GM12872 (cell line): ENCODE measurements at regions not wholly inside any gene's neighbourhood (a gene's known extent, or its start where the extent isn't known, plus 50 kb on each side); places are given as distances from the start of the nearest gene placed in this dataset.

Experiments
- CTCF ChIP-seq: IDR thresholded peaks from 3 replicates; pipeline ENCODE4 v1.5.1; 2011; ENCODE audit warnings: low read depth, mild to moderate bottlenecking, low read length, moderate library complexity; ENCODE audit not compliant: insufficient read depth

GRCh38 chr2:62283147-62283546 is 87.2 kb downstream of the B3GNT2 start:
- TF ChIP-seq CTCF, result no peak

- no peak for TF ChIP-seq CTCF
These were observed 85.7 kb downstream of the B3GNT2 start for GRCh38 chr2:62281663-62282062.

GRCh38 chr2:62277688-62278087 is 81.8 kb downstream of the B3GNT2 start:
- TF ChIP-seq CTCF, result no peak
